ENCODE measurements at regions not wholly inside any gene's neighbourhood (a gene's known extent, or its start where the extent isn't known, plus 50 kb on each side); places are given as distances from the start of the nearest gene placed in this dataset.

GRCh38 chr1:102098536-102098935, 101.8 kb upstream of the OLFM3 start:
- no peaks in the 10 kb centered on the region for H3K36me3 ChIP-seq (ENCODE audit: control insufficient read depth, insufficient read depth, low read length)
- no peaks in the 10 kb centered on the region for H3K27me3 ChIP-seq (ENCODE audit: control insufficient read depth, insufficient read depth, low read length)
- DNase-seq (ENCODE audit: low read depth): no peak
- no peak for TF ChIP-seq CTCF (IDR thresholded peaks at IDR 0.05; ENCODE audit: insufficient read depth, low read length, poor library complexity, severe bottlenecking)
- H3K4me3 ChIP-seq (ENCODE audit: low read depth, low read length): no peak overlapping the region

- no peak for DNase-seq (ENCODE audit: low read depth)
- Histone ChIP-seq H3K4me3 (ENCODE audit: low read depth, low read length) (no peak overlapping the region), H3K27me3 (ENCODE audit: control insufficient read depth, insufficient read depth, low read length) (no peaks in the 10 kb centered on the region), H3K36me3 (ENCODE audit: control insufficient read depth, insufficient read depth, low read length) (no peaks in the 10 kb centered on the region)
- no peak for TF ChIP-seq CTCF (IDR thresholded peaks at IDR 0.05; ENCODE audit: insufficient read depth, low read length, poor library complexity, severe bottlenecking)
These were observed 101.4 kb upstream of the OLFM3 start for GRCh38 chr1:102098081-102098480.

GRCh38 chr1:102097451-102097850, 100.7 kb upstream of the OLFM3 start:
- Histone ChIP-seq H3K36me3 (ENCODE audit: control insufficient read depth, insufficient read depth, low read length) (no peaks in the 10 kb centered on the region), H3K27me3 (ENCODE audit: control insufficient read depth, insufficient read depth, low read length) (no peaks in the 10 kb centered on the region), H3K4me3 (ENCODE audit: low read depth, low read length) (no peak overlapping the region)
- TF ChIP-seq CTCF (IDR thresholded peaks at IDR 0.05; ENCODE audit: insufficient read depth, low read length, poor library complexity, severe bottlenecking): no peak
- DNase-seq (ENCODE audit: low read depth): no peak

GRCh38 chr1:102096162-102096561, 99.4 kb upstream of the OLFM3 start:
- DNase-seq (ENCODE audit: low read depth): no peak
- H3K4me3 ChIP-seq (ENCODE audit: low read depth, low read length): no peak overlapping the region
- no peak for TF ChIP-seq CTCF (IDR thresholded peaks at IDR 0.05; ENCODE audit: insufficient read depth, low read length, poor library complexity, severe bottlenecking)
- H3K27me3 ChIP-seq (ENCODE audit: control insufficient read depth, insufficient read depth, low read length): no peaks in the 10 kb centered on the region
- H3K36me3 ChIP-seq (ENCODE audit: control insufficient read depth, insufficient read depth, low read length): no peaks in the 10 kb centered on the region

- no peak for TF ChIP-seq CTCF (IDR thresholded peaks at IDR 0.05; ENCODE audit: insufficient read depth, low read length, poor library complexity, severe bottlenecking)
- H3K36me3 ChIP-seq (ENCODE audit: control insufficient read depth, insufficient read depth, low read length): no peaks in the 10 kb centered on the region
- no peaks in the 10 kb centered on the region for H3K27me3 ChIP-seq (ENCODE audit: control insufficient read depth, insufficient read depth, low read length)
- H3K4me3 ChIP-seq (ENCODE audit: low read depth, low read length): no peak overlapping the region
- no peak for DNase-seq (ENCODE audit: low read depth)
These were observed 93.1 kb upstream of the OLFM3 start for GRCh38 chr1:102089791-102090190.

GRCh38 chr1:102085896-102086295, 89.2 kb upstream of the OLFM3 start:
- H3K36me3 ChIP-seq (ENCODE audit: control insufficient read depth, insufficient read depth, low read length): no peaks in the 10 kb centered on the region
- no peak overlapping the region for H3K4me3 ChIP-seq (ENCODE audit: low read depth, low read length)
- DNase-seq (ENCODE audit: low read depth): no peak
- no peaks in the 10 kb centered on the region for H3K27me3 ChIP-seq (ENCODE audit: control insufficient read depth, insufficient read depth, low read length)
- TF ChIP-seq CTCF (IDR thresholded peaks at IDR 0.05; ENCODE audit: insufficient read depth, low read length, poor library complexity, severe bottlenecking): no peak

Data from kidney epithelial cell (primary cell).